NCI-H2081 treated with DMSO at 0.1 percent for 48 hours (cell line): ENCODE measurements at regions not wholly inside any gene's neighbourhood (a gene's known extent, or its start where the extent isn't known, plus 50 kb on each side); places are given as distances from the start of the nearest gene placed in this dataset.

Experiments used
- DNase-seq: peaks from one replicate; lab custom pipeline; 2025; lab: John Stamatoyannopoulos, UW

- DNase-seq = no peak
Observed at GRCh38 chr1:60367532-60367931, 294.0 kb upstream of the C1orf87 start.

- DNase-seq = no peak
Observed at GRCh38 chr1:60359431-60359830, 285.9 kb upstream of the C1orf87 start.

- no peak for DNase-seq
Observed at GRCh38 chr1:60350531-60350930, 277.0 kb upstream of the C1orf87 start.

GRCh38 chr1:60348884-60349283 is 275.3 kb upstream of the C1orf87 start:
- DNase-seq = no peak

GRCh38 chr1:60345621-60346020 is 272.1 kb upstream of the C1orf87 start:
- DNase-seq = no peak

- no peak for DNase-seq
Observed at GRCh38 chr1:60345049-60345448, 271.5 kb upstream of the C1orf87 start.

GRCh38 chr1:60343736-60344135 is 270.2 kb upstream of the C1orf87 start:
- DNase-seq = no peak

- no peak for DNase-seq
Observed at GRCh38 chr1:60342569-60342968, 269.0 kb upstream of the C1orf87 start.

GRCh38 chr1:60341274-60341673 is 267.7 kb upstream of the C1orf87 start:
- no peak for DNase-seq

- DNase-seq = no peak
Observed at GRCh38 chr1:60331647-60332046, 258.1 kb upstream of the C1orf87 start.

GRCh38 chr1:60329651-60330050 is 256.1 kb upstream of the C1orf87 start:
- no peak for DNase-seq

GRCh38 chr1:60311838-60312237 is 238.3 kb upstream of the C1orf87 start:
- no peak for DNase-seq

GRCh38 chr1:60299581-60299980 is 226.0 kb upstream of the C1orf87 start:
- DNase-seq = no peak

GRCh38 chr1:60298290-60298689 is 224.7 kb upstream of the C1orf87 start:
- DNase-seq = no peak

- no peak for DNase-seq
Observed at GRCh38 chr1:60296794-60297193, 223.2 kb upstream of the C1orf87 start.

GRCh38 chr1:60292140-60292539 is 218.6 kb upstream of the C1orf87 start:
- DNase-seq = no peak

GRCh38 chr1:60290393-60290792 is 216.8 kb upstream of the C1orf87 start:
- DNase-seq = no peak

- no peak for DNase-seq
Observed at GRCh38 chr1:60287536-60287935, 214.0 kb upstream of the C1orf87 start.

- DNase-seq = no peak
Observed at GRCh38 chr1:60283690-60284089, 210.1 kb upstream of the C1orf87 start.

- no peak for DNase-seq
Observed at GRCh38 chr1:60281360-60281932, 207.9 kb upstream of the C1orf87 start.

GRCh38 chr1:60280819-60281218 is 207.2 kb upstream of the C1orf87 start:
- no peak for DNase-seq

GRCh38 chr1:60280256-60280655 is 206.7 kb upstream of the C1orf87 start:
- no peak for DNase-seq

- no peak for DNase-seq
Observed at GRCh38 chr1:60279798-60280197, 206.2 kb upstream of the C1orf87 start.

GRCh38 chr1:60277269-60277668 is 203.7 kb upstream of the C1orf87 start:
- no peak for DNase-seq
